ENCODE measurements at regions not wholly inside any gene's neighbourhood (a gene's known extent, or its start where the extent isn't known, plus 50 kb on each side); places are given as distances from the start of the nearest gene placed in this dataset.

DNA sequence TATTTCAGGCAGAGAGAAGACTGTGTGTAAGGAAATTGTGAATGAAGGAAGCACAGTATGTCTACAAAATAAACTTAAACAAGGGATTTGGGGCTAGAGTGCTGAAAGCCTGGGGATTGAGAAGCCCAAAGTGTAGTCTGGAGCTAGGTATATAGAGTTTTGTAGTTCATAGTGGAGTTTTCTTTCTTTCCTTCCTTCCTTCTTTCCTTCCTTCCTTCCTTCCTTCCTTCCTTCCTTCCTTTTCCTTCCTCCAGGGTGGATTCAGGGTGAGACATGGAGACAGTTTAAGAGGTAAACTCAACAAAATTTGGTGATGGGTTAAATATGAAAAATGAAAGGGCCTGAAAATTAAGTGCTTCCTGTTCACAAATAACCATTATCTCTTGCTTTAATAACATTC lies 757.8 kb upstream of the CXADR start:
- no peaks in the 10 kb centered on the region for H3K36me3 Mint-ChIP-seq
- no peak overlapping the region for H3K27ac Mint-ChIP-seq
- DNase-seq (ENCODE audit: low spot score in 2 of 2, unreplicated experiment in 2 of 2) = no peak
- H3K4me1 Mint-ChIP-seq = peaks cover 19% of the 10 kb centered on the region
- TF ChIP-seq, protein P1, sequence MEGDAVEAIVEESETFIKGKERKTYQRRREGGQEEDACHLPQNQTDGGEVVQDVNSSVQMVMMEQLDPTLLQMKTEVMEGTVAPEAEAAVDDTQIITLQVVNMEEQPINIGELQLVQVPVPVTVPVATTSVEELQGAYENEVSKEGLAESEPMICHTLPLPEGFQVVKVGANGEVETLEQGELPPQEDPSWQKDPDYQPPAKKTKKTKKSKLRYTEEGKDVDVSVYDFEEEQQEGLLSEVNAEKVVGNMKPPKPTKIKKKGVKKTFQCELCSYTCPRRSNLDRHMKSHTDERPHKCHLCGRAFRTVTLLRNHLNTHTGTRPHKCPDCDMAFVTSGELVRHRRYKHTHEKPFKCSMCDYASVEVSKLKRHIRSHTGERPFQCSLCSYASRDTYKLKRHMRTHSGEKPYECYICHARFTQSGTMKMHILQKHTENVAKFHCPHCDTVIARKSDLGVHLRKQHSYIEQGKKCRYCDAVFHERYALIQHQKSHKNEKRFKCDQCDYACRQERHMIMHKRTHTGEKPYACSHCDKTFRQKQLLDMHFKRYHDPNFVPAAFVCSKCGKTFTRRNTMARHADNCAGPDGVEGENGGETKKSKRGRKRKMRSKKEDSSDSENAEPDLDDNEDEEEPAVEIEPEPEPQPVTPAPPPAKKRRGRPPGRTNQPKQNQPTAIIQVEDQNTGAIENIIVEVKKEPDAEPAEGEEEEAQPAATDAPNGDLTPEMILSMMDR (IDR thresholded peaks at IDR 0.05; ENCODE audit: unreplicated experiment) = no peak
- no peaks in the 10 kb centered on the region for H3K27me3 Mint-ChIP-seq (ENCODE audit: low read depth)
- no peak overlapping the region for H3K4me3 Mint-ChIP-seq
- peaks cover 5% of the 10 kb centered on the region for H3K9me3 Mint-ChIP-seq

DNA sequence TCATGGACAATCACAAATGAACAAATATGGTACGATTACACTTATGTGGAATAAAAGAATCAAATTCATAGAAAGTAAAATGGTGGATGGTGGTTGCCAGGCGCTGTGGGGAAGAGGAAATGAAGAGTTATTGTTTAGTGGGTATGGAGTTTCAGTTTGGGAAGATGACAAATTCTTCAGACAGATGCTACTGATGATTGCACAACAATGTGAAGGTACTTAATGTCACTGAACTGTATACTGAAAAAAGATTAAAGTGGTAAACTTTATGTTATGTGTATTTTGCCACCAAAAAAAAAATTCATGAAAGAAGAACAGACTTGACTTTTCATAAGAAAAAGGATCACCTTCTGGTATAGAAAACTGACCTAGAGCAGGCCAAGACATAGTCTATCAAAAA lies 745.6 kb upstream of the CXADR start:
- Mint-ChIP-seq H3K27me3 (ENCODE audit: low read depth) (no peaks in the 10 kb centered on the region), H3K36me3 (no peaks in the 10 kb centered on the region), H3K4me1 (peaks cover 11% of the 10 kb centered on the region), H3K27ac (no peak overlapping the region), H3K9me3 (peaks cover 14% of the 10 kb centered on the region), H3K4me3 (no peak overlapping the region)
- TF ChIP-seq, protein P1 (IDR thresholded peaks at IDR 0.05; ENCODE audit: unreplicated experiment) = no peak
- no peak for DNase-seq (ENCODE audit: low spot score in 2 of 2, unreplicated experiment in 2 of 2)

DNA sequence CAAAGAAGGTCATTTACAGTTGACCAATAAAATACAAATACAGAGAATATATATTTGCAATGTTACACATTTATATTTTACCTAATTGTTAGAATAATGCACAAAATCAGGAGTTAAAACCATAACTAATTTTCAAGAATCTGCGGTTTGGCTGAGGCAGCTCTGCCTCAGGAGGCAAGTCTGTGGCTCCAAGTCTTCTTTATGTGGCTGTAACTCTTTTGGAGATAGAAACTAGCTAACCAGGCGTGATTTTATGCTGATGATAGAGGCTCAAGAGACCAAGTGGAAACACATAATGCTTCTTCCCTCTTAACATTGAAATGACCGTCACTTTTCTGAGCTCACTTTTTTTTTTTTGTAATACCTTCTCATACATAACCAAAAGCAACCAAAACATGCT lies 744.7 kb upstream of the CXADR start:
- Mint-ChIP-seq H3K4me3 (no peak overlapping the region), H3K9me3 (peaks cover 5% of the 10 kb centered on the region), H3K36me3 (no peaks in the 10 kb centered on the region), H3K27me3 (ENCODE audit: low read depth) (no peaks in the 10 kb centered on the region), H3K4me1 (peaks cover 17% of the 10 kb centered on the region), H3K27ac (peak overlapping the region; percentile 37)
- TF ChIP-seq, protein P1 (IDR thresholded peaks at IDR 0.05; ENCODE audit: unreplicated experiment) = no peak
- DNase-seq (ENCODE audit: low spot score in 2 of 2, unreplicated experiment in 2 of 2) = no peak

DNA sequence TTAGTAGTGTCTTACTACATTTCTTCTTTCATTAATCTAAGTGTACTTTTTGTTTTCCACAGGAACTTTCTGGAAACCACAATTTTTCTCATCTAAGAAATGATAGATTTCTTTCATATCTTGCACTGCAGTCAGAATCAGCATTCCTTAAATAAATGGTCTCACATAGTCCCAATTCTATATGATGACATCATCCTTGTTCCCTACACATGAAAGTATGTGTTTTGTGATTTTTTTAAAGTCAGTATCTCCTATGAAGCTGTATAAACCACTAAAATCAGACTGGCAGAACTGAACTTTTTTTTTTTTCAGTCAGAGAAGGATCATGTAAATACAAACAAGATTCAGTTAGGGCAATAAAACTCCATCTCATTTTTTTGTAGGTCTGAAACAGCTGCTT lies 742.6 kb upstream of the CXADR start:
- H3K4me3 Mint-ChIP-seq = no peak overlapping the region
- no peaks in the 10 kb centered on the region for H3K36me3 Mint-ChIP-seq
- no peaks in the 10 kb centered on the region for H3K27me3 Mint-ChIP-seq (ENCODE audit: low read depth)
- TF ChIP-seq, protein P1 (IDR thresholded peaks at IDR 0.05; ENCODE audit: unreplicated experiment) = no peak
- peaks cover 26% of the 10 kb centered on the region for H3K4me1 Mint-ChIP-seq
- H3K27ac Mint-ChIP-seq = peak overlapping the region; percentile 21
- H3K9me3 Mint-ChIP-seq = no peaks in the 10 kb centered on the region
- DNase-seq (ENCODE audit: low spot score in 2 of 2, unreplicated experiment in 2 of 2) = no peak

DNA sequence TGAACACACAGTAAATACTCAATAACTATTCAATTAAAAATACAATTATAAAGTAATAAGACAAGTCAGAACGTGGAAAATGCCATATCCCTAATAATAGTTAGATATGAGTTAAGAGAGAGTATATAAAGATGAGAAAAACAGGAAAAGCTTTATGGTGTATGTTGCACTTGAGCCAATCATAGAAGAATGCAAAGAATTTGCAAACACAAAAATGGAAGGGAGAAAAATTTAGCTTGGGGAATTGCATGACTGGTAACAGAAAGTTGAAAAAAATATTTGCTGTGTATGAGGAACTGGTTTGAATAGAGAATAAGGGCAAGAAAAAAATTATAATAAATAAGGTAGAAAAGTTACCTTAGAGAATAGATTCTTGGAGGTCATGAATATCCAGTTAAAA lies 739.6 kb upstream of the CXADR start:
- H3K27ac Mint-ChIP-seq = peak overlapping the region; percentile 75
- DNase-seq (ENCODE audit: low spot score in 2 of 2, unreplicated experiment in 2 of 2) = no peak
- no peaks in the 10 kb centered on the region for H3K36me3 Mint-ChIP-seq
- H3K27me3 Mint-ChIP-seq (ENCODE audit: low read depth) = no peaks in the 10 kb centered on the region
- H3K4me3 Mint-ChIP-seq = no peak overlapping the region
- H3K9me3 Mint-ChIP-seq = no peaks in the 10 kb centered on the region
- TF ChIP-seq, protein P1 (IDR thresholded peaks at IDR 0.05; ENCODE audit: unreplicated experiment) = no peak
- peaks cover 40% of the 10 kb centered on the region for H3K4me1 Mint-ChIP-seq

DNA sequence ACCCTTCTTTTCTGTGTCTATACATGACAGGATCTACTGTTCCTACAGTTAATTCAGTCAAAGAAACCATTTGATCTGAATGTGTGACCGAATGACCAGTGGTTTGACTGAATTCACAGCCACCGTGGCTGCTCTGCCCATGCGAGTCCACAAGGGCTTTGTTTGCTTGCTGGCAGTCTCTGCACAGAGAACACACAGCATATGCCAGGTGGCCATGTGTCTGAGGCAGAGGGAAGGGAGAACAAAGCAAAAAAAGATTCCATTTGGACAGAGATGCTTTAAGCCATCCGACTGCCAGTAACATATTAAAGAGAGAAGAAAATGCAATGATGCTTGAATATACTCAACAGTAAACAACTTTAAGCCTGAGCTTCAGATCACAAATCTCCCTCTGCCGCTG lies 737.8 kb upstream of the CXADR start:
- H3K4me1 Mint-ChIP-seq = peaks cover 34% of the 10 kb centered on the region
- H3K4me3 Mint-ChIP-seq = no peak overlapping the region
- H3K27me3 Mint-ChIP-seq (ENCODE audit: low read depth) = no peaks in the 10 kb centered on the region
- H3K27ac Mint-ChIP-seq = no peak overlapping the region
- H3K9me3 Mint-ChIP-seq = no peaks in the 10 kb centered on the region
- no peaks in the 10 kb centered on the region for H3K36me3 Mint-ChIP-seq
- TF ChIP-seq, protein P1 (IDR thresholded peaks at IDR 0.05; ENCODE audit: unreplicated experiment) = no peak
- DNase-seq (ENCODE audit: low spot score in 2 of 2, unreplicated experiment in 2 of 2) = no peak

Data from mesothelial cell of epicardium (in vitro differentiated cells).